ENCODE measurements at regions not wholly inside any gene's neighbourhood (a gene's known extent, or its start where the extent isn't known, plus 50 kb on each side); places are given as distances from the start of the nearest gene placed in this dataset.
"Not testable (repeated sequence)": the region's sequence is repeated elsewhere in the genome, so short reads cannot be mapped to it uniquely, and the experiment has no call there.

DNA sequence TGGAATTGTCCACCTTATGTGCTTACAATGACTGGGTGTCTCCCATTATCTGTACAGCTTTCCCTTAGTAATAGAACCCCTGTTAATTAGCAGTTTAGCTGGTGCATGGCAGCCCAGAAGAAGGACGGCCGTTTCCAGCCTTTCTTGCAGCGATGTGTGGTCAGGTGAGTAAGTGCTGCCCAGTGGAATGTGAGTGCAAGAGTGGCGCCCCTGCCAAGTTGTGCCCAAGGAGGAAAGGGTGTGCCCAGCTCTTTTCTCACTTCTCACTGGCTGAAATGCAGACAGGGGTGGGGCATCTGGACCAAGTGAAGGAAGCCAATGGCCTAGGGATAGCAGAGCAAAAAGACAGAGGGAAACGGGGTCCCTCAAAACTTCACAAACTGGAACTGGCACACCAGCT, 296.8 kb downstream of the PREX1 start:
- DNase-seq = no peak

DNA sequence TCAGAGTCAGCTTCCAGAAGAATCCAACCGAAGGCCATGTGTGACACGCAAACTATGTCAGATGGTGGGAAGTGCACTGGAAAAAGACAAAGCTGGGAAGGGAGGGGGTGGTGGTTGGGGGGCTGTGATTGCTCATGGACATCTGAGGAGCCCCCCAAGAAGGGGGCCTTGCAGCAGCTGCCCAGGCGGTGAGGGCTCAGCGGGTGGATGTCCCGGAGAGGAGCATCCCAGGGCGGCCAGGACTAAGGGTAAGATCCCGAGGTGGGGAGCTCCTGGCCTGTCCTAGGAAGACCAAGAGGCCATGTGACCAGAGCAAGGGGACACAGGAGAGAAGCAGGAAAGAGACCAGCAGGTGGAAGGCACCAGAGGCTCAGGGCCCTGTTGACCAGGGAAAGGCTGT, 299.5 kb downstream of the PREX1 start:
- no peak for DNase-seq

DNA sequence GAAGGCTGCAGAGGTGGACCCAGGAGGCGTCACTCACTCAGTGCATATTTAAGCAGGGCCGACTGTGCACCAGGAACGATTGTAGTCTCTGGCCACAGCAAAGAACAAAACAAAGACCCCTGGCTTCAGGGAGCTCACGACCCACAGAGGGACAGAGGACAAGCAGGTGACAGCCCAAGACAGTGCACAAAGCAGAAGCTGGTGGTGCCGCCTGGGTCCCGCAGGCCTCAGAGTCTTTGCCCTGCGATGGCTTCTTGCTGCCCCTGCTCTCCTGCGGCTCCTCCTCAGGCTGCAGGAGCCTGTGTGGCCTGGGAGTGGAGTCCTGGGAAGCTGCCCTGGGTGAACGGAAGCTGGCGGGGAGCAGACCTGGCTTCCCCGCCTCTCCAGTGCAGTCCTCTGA, 300.0 kb downstream of the PREX1 start:
- no peak for DNase-seq

DNA sequence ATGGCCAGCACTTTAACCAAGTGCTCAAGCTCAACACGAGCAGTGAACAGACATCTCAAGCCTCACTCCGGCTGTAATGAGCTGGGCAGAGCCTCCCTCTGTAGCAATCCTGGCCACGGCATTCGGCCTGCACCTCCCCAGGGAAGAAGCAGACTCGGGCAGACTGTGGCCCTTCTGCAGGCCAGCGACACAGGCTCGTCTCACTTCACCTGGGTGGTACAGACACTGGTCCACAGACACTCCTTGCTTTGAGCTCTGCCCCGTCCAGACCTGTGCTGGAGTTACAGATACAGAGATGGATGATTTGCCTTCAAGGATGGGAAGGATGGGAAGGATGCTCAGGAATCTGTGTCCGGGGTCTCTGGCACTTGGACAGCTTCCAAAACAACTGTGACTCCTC, 300.9 kb downstream of the PREX1 start:
- peak in 1 of 2 experiments; percentile 22 for DNase-seq

DNA sequence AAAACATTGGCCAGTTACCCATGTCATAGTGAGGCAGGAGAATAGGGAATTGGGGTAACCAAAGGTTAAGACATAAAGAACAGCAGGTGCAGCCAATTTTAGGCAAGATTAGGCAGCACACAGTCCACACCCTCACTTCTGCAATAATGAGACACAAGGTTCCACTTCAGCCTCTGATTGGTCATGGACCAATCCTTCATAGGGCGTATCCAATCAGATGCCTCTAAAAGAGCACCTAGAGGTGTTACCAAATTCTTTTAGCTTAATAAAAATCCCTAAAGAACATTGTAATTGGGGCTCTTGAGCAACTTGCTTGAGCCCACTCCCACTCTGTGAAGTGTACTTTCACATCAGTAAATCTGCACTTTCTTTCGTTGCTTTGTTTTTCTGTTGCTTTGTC, 302.4 kb downstream of the PREX1 start:
- DNase-seq = no peak

DNA sequence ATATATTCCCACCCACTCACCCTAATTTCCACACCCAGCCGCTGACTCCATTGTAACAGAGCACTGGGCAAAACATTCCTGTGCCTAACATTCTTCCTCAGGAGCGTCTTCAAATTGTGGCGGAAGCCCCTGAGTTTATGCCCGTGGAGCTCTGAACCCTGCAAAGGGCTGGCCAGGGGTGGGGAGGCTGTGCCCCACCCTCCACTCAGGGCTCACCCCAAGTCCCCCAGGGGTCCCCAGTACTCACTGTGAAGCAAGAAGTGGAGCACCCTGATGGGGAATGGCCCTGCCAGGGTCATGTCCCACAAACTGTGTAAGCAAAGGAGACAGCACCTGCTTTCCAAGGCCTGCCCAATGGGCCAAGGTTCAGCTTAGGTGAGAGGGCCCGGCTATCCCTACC, 303.2 kb downstream of the PREX1 start:
- DNase-seq = no peak

DNA sequence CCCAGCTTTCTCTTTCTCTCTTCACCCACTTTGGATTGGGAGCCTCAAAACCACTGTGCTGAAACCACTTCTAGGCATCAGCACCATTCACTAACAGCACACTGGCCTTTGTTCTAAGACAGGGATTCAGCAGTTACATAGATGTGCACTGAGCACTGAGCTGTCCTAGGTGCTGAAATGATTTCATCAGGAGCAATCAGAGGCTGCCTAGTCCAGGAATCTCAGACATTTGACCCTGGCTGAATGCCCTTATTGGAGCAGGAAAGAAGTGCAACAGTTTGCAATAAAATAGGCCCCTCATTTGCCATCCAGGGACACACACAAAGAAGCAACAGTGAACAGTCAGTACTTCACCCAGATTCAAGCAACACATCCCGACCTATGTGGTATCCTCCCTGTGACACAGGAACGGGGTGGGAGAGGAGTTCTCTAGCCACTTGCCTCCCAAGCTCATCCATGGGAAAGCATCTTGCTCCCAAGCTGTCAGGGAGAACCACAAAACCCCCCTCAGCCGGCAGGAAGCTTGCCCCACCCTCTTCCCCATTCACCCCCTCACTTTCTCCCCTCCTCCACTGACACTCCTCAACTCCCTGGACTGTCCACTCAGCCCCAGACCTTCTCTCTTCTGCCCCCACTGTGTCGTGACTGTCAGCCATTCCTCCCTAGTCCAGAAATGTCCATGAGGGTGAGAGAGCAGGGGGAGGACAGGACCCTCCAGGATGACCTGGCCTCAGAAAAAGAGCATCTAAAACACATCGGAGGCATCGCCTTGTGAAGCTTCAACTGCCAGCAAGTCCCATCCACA, 304.4 kb downstream of the PREX1 start:
- DNase-seq = no peak

DNA sequence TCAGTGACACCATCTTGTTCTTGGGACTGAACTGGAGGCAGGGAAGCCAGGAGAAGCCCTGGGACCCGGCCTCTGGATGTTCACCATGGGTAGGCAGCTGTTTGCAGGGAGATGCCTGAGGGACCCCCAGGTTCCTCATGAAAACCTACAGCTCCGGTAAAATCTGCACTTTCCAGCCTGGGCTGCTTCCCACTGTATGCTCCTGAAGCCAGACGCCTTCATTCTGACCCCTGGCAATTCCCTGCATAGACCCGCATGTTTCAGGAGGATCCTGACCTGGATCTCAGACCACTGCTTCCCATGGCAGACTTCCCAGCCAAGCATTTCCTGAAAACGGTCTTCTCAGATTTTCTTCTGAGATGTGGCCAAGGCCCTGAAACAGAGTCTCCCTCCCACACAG, 306.7 kb downstream of the PREX1 start:
- no peak for DNase-seq

DNA sequence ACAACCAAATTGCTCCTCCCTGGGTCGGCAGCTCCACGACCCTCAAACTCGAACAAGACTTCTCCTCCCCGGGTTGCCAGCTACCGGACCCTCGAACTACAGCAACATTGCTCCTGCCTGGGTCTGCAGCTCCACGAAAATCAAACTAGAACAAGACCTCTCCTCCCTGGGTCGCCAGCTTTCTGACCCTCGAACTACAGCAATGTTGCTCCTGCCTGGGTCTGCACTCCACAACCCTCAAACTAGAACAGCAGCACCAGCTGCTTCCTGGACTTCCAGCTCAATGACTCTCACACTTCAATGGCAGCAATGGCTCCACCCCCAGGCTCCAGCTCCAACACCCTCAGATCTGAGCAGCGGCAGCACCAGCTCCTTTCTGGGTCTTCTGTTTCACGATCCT, 311.6 kb downstream of the PREX1 start:
- DNase-seq = not testable (repeated sequence)

DNA sequence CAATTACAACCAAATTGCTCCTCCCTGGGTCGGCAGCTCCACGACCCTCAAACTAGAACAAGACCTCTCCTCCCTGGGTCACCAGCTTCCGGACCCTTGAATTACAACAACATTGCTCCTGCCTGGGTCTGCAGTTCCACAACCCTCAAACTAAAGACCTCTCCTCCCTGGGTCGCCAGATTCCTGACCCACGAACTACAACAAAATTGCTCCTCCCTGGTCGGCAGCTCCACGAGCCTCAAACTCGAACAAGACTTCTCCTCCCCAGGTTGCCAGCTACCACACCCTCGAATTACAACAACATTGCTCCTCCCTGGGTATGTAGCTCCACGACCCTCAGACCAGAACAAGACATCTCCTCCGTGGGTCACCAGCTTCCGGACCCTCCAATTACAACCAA, 313.2 kb downstream of the PREX1 start:
- not testable (repeated sequence) for DNase-seq

DNA sequence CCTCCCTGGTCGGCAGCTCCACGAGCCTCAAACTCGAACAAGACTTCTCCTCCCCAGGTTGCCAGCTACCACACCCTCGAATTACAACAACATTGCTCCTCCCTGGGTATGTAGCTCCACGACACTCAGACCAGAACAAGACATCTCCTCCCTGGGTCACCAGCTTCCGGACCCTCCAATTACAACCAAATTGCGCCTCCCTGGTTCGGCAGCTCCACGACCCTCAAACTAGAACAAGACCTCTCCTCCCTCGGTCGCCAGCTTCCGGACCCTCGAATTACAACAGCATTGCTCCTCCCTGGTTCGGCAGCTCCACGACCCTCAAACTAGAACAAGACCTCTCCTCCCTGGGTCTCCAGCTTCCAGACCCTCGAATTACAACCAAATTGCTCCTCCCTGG, 315.3 kb downstream of the PREX1 start:
- not testable (repeated sequence) for DNase-seq

DNA sequence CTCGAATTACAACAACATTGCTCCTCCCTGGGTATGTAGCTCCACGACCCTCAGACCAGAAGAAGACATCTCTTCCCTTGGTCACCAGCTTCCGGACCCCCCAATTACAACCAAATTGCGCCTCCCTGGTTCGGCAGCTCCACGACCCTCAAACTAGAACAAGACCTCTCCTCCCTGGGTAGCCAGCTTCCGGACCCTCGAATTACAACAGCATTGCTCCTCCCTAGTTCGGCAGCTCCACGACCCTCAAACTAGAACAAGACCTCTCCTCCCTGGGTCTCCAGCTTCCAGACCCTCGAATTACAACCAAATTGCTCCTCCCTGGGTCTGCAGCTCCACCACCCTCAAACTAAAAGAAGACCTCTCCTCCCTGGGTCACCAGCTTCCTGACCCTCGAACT, 322.7 kb downstream of the PREX1 start:
- DNase-seq = not testable (repeated sequence)

DNA sequence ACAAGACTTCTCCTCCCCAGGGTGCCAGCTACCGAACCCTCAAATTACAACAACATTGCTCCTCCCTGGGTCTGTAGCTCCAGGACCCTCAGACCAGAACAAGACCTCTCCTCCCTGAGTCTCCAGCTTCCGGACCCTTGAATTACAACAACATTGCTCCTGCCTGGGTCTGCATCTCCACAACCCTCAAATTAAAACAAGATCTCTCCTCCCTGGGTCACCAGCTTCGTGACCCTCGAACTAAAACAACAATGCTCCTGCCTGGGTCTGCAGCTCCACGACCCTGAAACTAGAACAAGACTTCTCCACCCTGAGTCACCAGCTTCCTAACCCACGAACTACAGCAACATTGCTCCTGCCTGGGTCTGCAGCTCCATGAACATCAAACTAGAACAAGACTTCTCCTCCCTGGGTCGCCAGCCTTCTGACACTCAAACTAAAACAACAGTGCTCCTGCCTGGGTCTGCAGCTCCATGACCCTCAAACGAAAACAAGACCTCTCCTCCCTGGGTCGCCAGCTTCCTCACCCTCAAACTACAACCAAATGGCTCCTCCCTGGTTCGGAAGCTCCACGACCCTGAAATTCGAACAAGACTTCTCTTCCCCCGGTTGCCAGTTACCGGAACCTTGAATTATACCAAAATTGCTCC, 324.5 kb downstream of the PREX1 start:
- DNase-seq = no peak

DNA sequence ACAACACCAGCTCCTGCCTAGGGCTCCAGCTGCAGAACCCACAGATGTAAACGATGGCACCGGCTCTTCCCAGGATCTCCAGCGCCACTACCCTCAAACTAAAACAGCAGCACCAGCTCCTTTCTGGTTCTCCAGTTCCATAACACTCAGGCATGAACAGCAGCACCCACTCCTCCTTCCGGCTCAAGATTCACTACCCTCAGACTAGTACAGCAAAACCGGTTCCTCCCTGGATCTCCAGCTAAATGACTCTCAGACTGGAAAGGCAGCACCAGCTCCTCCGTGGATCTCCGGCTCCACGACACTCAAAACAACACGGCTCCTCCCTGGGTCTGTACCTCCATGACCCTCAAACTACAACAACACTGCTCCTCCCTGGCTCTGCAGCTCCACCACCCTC, 325.0 kb downstream of the PREX1 start:
- no peak for DNase-seq

DNA sequence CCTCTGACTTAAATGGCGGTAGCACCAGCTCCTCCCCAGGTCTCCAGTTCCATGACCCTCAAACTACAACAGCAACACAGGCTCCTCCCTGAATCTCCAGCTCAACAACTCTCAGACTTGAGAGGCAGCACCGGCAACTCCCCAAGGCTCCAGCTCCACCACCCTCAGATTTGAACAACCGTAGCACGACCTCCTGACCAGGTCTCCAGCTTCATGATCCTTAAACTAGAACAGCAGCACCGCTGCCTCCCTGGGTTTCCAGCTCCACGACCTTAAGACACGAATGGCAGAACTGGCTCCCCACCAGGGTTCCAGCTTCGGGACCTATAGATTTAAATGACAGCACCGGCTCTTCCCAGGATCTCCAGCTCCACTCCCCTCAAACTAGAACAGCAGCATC, 325.8 kb downstream of the PREX1 start:
- DNase-seq = no peak

DNA sequence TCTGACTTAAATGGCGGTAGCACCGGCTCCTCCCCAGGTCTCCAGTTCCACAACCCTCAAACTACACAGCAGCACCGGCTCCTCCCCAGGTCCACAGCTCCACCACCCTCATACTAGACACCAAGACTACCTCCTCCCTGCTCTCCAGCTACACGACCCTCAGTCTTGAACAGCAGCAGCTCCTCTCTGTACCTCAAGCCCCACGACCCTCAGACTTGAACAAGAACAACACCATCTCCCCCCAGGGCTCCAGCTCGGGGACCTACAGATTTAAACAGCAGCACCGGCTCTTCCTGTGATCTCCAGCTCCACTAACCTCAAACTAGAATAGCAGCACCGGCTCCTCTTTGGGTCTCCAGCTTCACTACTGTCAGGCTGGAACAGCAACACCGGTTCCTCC, 326.9 kb downstream of the PREX1 start:
- DNase-seq = not testable (repeated sequence)

DNA sequence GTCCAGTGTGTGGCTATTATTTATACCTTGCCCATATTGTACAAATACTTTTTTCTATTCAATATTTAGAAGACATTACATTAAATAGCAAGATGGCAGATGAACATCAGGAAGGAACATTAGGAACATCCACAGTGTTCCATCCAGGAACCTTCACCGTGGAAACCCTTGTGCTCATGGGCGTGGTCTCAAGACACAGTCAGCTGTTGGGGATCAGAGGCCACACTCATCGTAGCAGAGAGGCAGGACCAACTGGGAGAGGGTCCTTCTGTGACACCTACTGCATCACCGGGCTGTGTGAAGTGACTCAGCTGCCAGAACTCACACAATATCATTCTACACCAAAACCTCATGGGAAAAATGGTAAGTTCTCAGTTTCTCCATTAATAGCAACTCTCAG, 328.9 kb downstream of the PREX1 start:
- not testable (repeated sequence) for DNase-seq

DNA sequence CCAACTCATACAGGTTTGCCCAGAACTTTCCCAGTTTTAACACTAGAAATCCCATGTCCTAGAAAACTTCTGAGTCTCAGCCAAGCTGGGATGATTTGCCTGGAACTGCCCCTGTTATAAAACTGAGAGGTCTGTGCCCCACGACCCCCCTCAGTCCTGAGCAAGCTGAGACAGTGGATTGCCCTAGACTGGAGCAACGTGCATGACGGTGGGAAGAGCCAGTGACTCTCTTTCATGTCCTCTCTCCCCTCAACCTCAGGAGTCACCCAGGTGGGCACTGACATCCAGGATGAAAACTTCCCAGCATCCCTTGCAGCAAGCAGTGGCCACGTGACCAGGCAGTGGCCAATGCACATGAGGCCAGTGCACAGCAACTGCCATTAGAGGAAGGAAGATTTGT, 329.7 kb downstream of the PREX1 start:
- DNase-seq = not testable (repeated sequence)

DNA sequence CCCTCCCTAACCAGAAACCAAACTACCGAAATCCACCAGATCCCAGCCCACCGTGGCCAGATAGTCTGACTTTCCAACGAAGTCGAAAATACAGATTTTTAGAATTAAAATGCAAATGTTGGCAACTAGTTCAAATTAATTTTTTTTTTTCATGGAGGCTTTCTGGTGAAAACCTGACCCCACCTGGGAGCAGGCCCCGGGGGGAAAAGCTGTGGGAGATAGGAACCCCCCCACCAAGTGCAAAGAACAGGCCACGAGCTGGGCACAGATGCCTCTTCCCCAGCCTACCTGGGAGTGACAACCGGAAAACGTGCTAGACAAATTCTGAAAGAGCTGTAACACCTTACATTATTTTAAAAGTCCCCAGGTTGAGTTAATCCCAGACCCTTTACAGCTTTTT, 333.8 kb downstream of the PREX1 start:
- DNase-seq = no peak

DNA sequence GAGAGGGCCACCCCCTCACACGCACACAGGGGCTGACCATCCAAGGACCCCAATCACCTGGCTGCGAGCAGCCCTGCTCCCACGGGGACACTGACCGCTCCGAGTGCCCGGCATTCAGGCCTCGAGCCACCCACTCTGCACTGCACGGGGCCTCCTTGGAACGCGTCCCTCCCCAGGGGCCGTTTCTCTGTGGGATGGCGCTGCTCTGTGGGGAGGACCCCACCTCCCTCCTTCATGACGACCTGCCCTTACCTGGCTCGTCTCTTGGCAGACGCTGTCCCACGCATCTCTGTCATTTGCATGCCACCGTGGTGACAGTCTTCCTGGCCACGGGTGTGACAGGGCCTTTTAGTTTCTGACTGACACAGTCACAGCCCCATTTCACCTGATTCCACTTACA, 334.5 kb downstream of the PREX1 start:
- not testable (repeated sequence) for DNase-seq

DNA sequence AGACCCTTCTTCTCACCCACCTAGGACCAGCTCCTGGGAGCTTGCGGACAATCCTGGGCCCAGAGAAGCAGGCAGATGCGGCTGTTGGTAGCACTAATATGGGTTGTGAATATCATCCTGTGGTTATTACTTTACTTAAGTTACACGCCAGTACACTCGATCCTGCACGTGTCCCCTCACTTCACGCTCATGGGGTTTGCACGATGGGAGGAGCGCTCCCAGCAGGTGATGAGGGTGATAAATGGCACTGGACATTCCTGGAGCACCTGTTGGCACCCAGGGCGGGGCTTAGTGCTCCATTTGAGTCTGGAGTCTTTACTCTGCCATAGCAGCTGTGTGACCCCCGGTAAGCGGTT, 335.1 kb downstream of the PREX1 start:
- DNase-seq = no peak

DNA sequence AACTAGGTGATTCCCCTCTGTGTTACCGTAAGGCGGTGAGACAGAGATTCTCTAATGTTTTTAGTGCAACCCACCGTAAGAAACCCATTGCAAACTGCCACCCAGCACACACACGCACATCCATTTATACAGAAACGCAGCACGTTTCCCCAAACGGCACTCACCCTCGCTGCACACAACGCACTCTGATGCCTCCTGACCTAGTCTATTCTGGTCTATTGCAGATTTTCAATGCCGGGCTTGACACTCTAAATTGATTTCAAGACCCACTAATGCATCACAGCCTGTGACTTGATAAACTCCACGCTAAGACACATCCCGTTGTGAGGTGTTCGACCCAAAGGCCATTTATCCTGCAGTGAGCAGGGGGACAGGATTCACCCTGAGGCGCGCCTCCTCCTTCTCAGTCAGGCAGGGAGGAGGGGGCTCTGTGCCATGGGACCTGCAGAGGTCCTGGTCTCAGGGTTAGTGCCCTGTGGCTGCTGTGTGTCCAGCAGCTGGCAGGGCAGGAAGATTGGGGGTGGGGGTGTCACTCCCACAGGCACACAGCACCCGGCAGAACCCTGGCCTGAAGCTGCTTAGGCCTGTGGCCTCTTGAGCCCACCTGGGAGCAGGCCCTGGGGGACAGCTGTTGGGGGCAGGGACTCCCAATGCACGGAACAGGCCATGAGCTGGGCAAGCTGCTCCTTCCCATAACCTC, 335.6 kb downstream of the PREX1 start:
- no peak for DNase-seq

DNA sequence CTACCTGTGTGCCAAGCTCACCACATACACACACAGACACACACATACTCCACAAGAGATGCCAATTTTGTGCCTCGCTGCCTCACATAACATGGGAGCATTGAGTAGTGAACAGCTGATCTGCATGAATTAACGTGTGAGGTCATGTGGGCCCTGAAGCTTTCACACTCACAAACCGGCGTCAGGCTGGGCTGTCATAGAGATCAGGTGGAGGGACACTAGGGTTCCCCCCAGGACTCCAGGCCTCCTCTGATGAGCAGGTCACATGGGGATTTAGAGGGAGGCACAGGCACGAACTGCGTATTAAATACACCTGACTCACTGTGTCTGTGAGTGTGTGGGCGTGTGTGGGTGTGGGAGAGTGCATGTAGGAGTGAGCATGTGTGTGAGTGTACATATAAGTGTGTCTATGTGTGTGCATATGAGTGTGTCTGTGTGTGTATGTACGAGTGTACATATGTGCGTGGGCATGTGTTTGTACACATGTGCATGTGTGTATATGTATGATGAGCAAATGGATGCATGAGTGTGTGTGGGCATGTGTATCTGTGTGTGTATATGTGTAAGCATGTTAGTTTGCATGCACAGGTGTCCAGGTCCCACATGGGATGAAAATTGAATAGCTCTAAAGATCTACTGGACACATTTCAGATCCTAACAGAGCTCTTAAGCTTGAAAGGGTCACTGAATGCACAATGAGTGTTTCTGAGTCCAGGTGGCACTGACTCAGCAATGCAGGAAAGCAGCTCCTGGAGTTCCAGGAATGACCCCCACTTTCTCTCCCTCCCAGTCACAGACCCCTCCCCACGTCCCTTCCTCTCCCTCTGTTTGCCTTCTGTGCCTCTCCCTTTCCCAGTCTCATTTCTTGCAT, 336.6 kb downstream of the PREX1 start:
- DNase-seq = no peak

Measured in NCI-H524 (cell line).